GM21390 (cell line): ENCODE measurements at regions not wholly inside any gene's neighbourhood (a gene's known extent, or its start where the extent isn't known, plus 50 kb on each side); places are given as distances from the start of the nearest gene placed in this dataset.
"Not testable (repeated sequence)": the region's sequence is repeated elsewhere in the genome, so short reads cannot be mapped to it uniquely, and the experiment has no call there.

ENCODE experiments used
- ATAC-seq: cut with Tn5 transposase; IDR thresholded peaks from one replicate; pipeline ENCODE4 v1.9.1; 2021; ENCODE audit not compliant: unreplicated experiment

GRCh38 chr1:157460381-157460780, 91.9 kb downstream of the FCRL5 start:
- no peak for ATAC-seq

- ATAC-seq, result no peak
Observed at GRCh38 chr1:157457279-157457678, 95.0 kb downstream of the FCRL5 start.

DNA sequence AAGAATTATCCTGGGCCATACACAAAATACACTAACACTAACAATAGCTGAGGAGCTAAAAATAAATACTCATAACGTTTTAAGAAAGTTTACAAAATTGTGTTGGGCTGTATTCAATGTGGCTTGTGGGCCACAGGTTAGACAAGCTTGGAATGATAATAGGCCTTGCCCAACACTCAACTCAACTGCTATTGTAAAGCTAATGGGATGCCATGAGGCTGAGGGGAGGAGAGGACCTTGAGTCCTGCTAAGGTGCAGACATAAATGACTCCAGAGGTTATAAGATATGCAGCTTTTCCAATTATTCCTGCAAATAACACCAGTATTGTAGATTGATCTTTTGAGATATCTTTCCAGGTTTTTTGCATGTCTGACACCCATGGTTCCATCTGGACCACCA, 97.0 kb downstream of the FCRL5 start:
- ATAC-seq, result no peak

DNA sequence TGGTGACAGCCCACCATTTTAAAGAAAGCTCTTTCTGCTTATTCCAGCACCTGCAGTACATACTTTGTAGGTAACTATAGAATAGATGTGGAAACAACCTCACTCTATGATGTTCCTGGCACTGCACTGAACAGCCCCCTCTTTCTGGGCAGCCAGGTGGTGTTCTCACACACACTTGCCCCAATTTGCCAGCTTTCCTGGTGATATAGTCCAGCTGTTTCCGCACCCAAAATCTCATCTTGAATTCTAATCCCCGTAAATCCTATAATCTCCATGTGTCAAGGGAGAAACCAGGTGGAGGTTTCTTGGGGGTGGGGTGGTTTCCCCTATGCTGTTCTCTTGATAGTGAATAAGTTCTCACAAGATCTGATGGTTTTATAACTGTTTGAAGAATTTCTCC, 102.2 kb downstream of the FCRL5 start:
- ATAC-seq, result no peak

DNA sequence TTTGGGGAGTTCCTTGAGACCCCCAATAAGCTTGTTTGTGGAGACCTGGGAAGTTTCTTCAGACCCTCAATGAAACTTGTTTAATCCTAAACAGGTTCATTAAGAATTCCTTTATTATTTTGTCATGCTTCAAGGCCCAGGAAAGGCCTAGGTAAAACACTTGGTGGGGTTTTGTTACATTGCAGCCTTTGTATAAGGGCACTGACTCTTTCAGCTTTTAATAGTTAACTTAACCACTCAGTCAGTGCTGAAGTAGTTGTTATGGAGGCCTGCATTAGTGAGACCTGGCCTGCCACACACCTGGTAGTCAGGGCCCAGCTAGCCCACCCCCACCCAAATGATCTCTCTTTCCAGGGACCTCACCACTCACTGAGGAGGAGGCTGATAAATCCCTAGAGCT, 103.7 kb downstream of the FCRL5 start:
- ATAC-seq, result no peak

- not testable (repeated sequence) for ATAC-seq
Observed at GRCh38 chr1:157446356-157446755, 106.0 kb downstream of the FCRL5 start.

DNA sequence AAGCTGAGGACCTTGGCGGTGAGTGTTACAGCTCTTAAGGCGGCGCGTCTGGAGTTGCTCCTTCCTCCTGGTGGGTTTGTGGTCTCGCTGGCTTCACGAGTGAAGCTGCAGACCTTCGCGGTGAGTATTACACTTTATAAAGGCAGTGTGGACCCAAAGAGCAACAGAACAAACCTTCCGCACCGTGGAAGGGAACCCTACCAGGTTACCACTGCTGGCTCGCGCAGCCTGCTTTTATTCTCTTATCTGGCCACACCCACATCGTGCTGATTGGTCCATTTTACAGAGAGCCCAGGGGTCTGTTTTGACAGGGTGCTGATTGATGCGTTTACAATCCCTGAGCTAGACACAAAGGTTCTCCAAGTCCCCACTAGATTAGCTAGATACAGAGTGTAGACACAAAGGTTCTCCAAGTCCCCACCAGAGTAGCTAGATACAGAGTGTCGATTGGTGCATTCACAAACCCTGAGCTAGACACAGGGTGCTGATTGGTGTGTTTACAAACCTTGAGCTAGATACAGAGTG, 106.6 kb downstream of the FCRL5 start:
- ATAC-seq, result not testable (repeated sequence)

DNA sequence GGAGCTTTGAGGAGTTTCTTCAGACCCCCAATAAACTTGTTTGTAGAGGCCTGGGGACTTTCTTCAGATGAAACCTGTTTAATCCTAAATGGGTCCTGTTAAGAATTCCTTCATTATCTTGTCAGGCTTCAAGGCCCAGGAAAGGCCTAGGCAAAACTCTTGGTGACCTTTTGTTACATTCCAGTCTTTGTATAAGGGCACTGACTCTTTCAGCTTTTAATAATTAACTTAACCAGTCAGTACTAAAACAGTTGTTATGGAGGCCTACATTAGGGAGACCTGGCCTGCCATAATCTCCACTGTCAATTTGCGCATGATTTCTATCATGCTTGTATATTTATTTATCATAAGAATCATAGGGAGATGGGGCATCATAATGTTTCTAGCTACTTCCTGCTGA, 110.2 kb downstream of the FCRL5 start:
- ATAC-seq, result no peak

- ATAC-seq, result no peak
Observed at GRCh38 chr1:157439302-157439954, 112.9 kb downstream of the FCRL5 start.

- ATAC-seq, result no peak
Observed at GRCh38 chr1:157438613-157439012, 113.7 kb downstream of the FCRL5 start.

GRCh38 chr1:157438146-157438545, 114.2 kb downstream of the FCRL5 start:
- no peak for ATAC-seq

- no peak for ATAC-seq
Observed at GRCh38 chr1:157437296-157437695, 115.0 kb downstream of the FCRL5 start.

- ATAC-seq, result no peak
Observed at GRCh38 chr1:157431751-157432150, 120.6 kb downstream of the FCRL5 start.

DNA sequence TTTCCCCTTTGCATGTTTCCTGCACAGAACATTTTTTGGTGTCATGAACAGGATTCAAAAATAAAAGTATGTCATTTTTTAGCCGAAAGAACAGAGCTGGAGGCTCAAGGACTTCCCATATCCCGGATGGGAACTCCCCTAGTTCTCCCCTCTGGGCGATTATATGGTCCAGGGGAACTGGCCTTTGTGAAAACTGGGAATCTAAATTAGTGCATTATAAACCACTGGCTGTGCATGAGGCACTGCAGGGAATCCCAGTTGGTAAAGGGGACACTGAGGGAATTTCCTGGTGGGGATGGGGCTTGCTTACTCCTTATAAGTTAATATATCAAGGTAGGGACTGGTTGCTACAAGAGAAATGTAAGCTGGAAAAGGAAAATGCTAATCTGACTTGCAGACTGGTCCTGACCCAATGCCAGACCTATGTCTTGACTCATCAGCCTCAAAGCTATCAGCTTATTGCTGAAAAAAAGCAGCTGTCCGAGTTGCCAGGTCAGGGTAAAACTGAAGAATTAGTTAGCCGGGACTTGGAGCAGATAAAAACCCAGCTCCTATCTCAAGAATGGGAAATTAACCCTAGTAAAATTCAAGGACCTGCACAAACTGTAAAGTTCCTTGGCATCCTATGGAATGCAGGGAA, 122.6 kb downstream of the FCRL5 start:
- no peak for ATAC-seq

- not testable (repeated sequence) for ATAC-seq
Observed at GRCh38 chr1:157423764-157424163, 128.6 kb downstream of the FCRL5 start.

DNA sequence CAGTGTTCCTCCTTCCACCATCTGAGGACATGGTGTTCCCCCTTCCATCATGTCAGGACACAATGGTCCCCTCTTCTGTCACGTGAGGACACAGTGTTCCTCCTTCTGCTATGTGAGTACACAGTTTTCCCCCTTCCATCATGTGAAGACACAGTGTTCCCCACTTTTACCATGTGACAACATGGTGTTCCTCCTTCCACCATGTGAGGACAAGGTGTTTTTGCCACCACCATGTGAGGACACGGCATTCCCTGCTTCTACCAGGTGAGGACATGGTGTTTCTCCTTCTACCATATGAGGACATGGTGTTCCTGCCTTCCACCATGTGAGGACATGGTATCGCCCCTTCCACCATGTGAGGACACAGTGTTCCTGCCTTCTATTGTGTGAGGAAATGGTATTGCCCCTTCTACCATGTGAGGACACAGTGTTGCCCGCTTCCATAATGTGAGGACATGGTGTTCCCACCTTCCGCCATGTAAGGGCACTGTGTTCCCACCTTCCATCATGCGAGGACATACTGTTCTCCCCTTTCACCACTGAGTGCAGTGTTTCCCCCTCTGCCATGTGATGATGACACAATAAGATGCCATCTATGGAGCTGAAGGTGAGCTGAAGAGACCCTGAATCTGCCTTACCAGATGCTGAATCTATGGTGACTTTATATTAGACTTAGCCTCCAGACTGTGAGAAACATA, 132.3 kb downstream of the FCRL5 start:
- ATAC-seq, result no peak

DNA sequence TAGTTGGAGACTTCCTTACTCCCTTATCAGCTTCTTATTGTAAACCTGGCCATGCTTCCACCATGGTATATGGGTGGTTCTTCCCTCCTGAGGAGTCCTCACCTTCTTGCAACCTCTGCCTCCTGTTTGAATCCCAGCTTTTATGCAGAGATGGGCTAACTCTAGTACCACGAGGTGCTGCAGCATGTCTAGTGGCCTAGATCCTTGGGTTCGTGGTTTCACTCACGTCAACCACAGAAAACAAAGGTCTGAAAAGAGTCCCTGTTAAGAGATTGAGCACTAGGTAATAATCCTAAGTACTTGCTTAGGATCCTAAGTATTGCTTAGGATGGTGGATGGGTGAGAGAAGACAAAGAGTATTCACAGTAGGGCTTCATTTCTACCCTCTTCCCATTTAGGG, 133.7 kb downstream of the FCRL5 start:
- no peak for ATAC-seq

- no peak for ATAC-seq
Observed at GRCh38 chr1:157418231-157418630, 134.1 kb downstream of the FCRL5 start.

DNA sequence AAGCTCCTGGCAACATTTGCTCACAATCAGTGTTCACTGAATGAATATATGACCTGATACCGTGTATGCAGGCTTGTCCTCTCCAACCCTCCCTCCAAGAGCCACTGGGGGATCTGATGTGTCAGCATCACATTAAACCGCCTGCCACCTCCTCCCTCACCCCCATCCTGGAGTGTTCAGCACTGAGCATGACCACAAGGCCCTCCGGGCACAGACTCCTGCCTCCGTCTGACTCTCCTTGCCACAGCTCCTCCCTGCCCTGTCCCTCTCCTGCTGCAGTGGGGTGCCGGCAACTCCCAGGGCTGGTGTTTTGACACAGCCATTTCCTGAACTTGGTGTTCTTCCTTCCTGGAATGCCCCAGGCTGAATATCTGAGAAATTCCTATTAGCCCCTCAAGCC, 136.7 kb downstream of the FCRL5 start:
- ATAC-seq, result no peak

GRCh38 chr1:157412308-157412707, 140.0 kb downstream of the FCRL5 start:
- ATAC-seq, result no peak

- ATAC-seq, result no peak
Observed at GRCh38 chr1:157411769-157412168, 140.5 kb downstream of the FCRL5 start.

DNA sequence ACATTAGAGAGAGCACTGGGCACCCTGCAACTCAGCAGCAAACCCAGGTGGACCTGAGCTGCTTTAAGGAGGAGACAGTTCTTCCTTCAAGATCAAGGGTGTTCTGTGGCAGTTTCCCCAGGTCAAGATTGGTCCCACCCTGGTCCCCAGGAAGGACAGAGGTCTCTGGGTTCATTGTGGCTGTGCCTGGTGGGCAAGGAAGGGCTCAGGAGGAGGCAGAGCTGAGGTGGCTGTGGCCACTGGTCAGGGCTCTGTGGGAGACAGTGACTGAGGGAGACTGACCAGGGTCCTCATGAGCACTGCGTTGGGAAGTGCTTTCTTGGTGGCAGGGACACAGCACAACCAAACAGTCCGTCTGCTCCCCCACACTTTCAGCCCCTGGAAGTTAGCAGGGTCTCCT, 141.3 kb downstream of the FCRL5 start:
- no peak for ATAC-seq
